Spleen (tissue), 7 donors: ENCODE measurements at regions not wholly inside any gene's neighbourhood (a gene's known extent, or its start where the extent isn't known, plus 50 kb on each side); places are given as distances from the start of the nearest gene placed in this dataset.

Experiments
- CTCF ChIP-seq, 11 experiments: fragments of 200-600 bp in 7 of 11; fragments of 450-650 bp in 4 of 11; sonication (generic) in 4 of 11; IDR thresholded peaks in 8 of 11; conservative IDR thresholded peaks in 3 of 11; 1 replicate in 7 of 11; 2 replicates in 4 of 11; pipeline versions ENCODE4 v1.4.0 to v1.8.0; 2016 to 2021; ENCODE audit warnings: antibody characterized with exemption in 11 of 11, inconsistent platforms in 4 of 11, mild to moderate bottlenecking in 1 of 11
- POLR2A ChIP-seq, 3 donors: fragments of 450-650 bp; IDR thresholded peaks; one replicate each; pipeline ENCODE4 v1.5.1; 2017; ENCODE audit warnings: antibody characterized with exemption in 3 of 3, mild to moderate bottlenecking in 1 of 3
- donor health status: DM: no; HTN: no; CAD: no; lungs with moderate emphysema.
- donor health status: DM: no; HTN: no; CAD: no.
- donor health status: DM: no; HTN: no; CAD: no.

- TF ChIP-seq CTCF (IDR thresholded peaks at IDR 0.05 in 8 of 11, conservative IDR thresholded peaks at IDR 0.05 in 3 of 11) (no peak), POLR2A (IDR thresholded peaks at IDR 0.05) (no peak)
Observed at GRCh38 chr1:82995951-82996350, 1003.0 kb downstream of the TTLL7 start.
